Thyroid gland (tissue), 4 donors: ENCODE measurements at regions not wholly inside any gene's neighbourhood (a gene's known extent, or its start where the extent isn't known, plus 50 kb on each side); places are given as distances from the start of the nearest gene placed in this dataset.
A peak's percentile ranks its signal among the peaks of the same experiment; 100 is the strongest.

Experiments
- DNase-seq, 2 donors: peaks; one replicate each; pipeline ENCODE4 v3.0.0-alpha.2; 2019
- H3K27ac ChIP-seq, 3 donors: fragments of 200-600 bp; sonication (generic); 1 replicate in 2 of 3; 2 replicates in 1 of 3; pipeline ENCODE4 v1.5.1; 2016 to 2019; ENCODE audit warnings: mild to moderate bottlenecking in 1 of 3, moderate library complexity in 1 of 3
- H3K27me3 ChIP-seq: fragments of 200-600 bp; sonication (generic); one replicate; pipeline ENCODE4 v1.5.1; 2019
- H3K36me3 ChIP-seq, 2 donors: fragments of 200-600 bp; sonication (generic); one replicate each; pipeline ENCODE4 v1.5.1; 2016 to 2019
- H3K4me1 ChIP-seq, 2 donors: fragments of 200-600 bp; sonication (generic); one replicate each; pipeline ENCODE4 v1.5.1; 2017 to 2019
- H3K4me3 ChIP-seq, 3 donors: fragments of 200-600 bp; sonication (generic); replicated peaks in 1 of 3; 1 replicate in 2 of 3; 2 replicates in 1 of 3; pipeline ENCODE4 v1.5.1; 2016; ENCODE audit warnings: mild to moderate bottlenecking in 1 of 3
- H3K9me3 ChIP-seq: fragments of 200-600 bp; sonication (generic); one replicate; pipeline ENCODE4 v1.5.1; 2017
- CTCF ChIP-seq, 6 experiments: fragments of 200-600 bp in 3 of 6; fragments of 450-650 bp in 3 of 6; sonication (generic) in 3 of 6; IDR thresholded peaks; one replicate each; pipeline ENCODE4 v1.5.1; 2016 to 2019; ENCODE audit warnings: antibody characterized with exemption in 6 of 6, mild to moderate bottlenecking in 2 of 6, inconsistent platforms in 1 of 6, moderate library complexity in 1 of 6
- POLR2A ChIP-seq, 2 donors: fragments of 450-650 bp; IDR thresholded peaks; one replicate each; pipeline ENCODE4 v1.6.1; 2017; ENCODE audit warnings: antibody characterized with exemption in 2 of 2, mild to moderate bottlenecking in 2 of 2, moderate library complexity in 1 of 2
- WGBS, 2 donors: methylation state at CpG; one replicate each; pipeline ENCODE4 v1.1.5; 2017; 5-methylcytosine and 5-hydroxymethylcytosine counted together
- intact Hi-C: fragments of 100-400 bp; cut with DNase I; formaldehyde crosslinking; loops from one replicate; pipeline ENCODE4 v1.15.1; 2023

GRCh38 chr5:68540798-68541590 is 325.4 kb downstream of the PIK3R1 start:
- no peak for DNase-seq
- peaks cover 8 to 23% of the 10 kb centered on the region in 2 donors for H3K4me1 ChIP-seq
- 86 to 95% methylated on average over 9 of the region's 9 CpGs for WGBS, 2 donors
- intact Hi-C loops, result no loop called here
- TF ChIP-seq CTCF (IDR thresholded peaks at IDR 0.05) (no peak), POLR2A (IDR thresholded peaks at IDR 0.05) (no peak)
- no peak overlapping the region for H3K27ac ChIP-seq
- no peaks in the 10 kb centered on the region for H3K27me3 ChIP-seq
- H3K36me3 ChIP-seq, result no peaks in the 10 kb centered on the region
- no peak overlapping the region for H3K4me3 ChIP-seq
- no peaks in the 10 kb centered on the region for H3K9me3 ChIP-seq

- H3K27ac ChIP-seq, result no peak overlapping the region
- H3K4me3 ChIP-seq, result no peak overlapping the region
- H3K9me3 ChIP-seq, result no peaks in the 10 kb centered on the region
- whole genome bisulfite sequencing, 2 donors, result 79% methylated on average over 1 of the region's 1 CpG
- no peaks in the 10 kb centered on the region for H3K36me3 ChIP-seq
- peaks cover 8 to 23% of the 10 kb centered on the region in 2 donors for H3K4me1 ChIP-seq
- no peak for DNase-seq
- intact Hi-C loops, result no loop called here
- no peaks in the 10 kb centered on the region for H3K27me3 ChIP-seq
- no peak for TF ChIP-seq POLR2A (IDR thresholded peaks at IDR 0.05)
- TF ChIP-seq CTCF (IDR thresholded peaks at IDR 0.05), result no peak
Measured at GRCh38 chr5:68542207-68542606, 326.7 kb downstream of the PIK3R1 start.

- H3K4me1 ChIP-seq, result peaks cover 8 to 23% of the 10 kb centered on the region in 2 donors
- intact Hi-C loops, result no loop called here
- H3K4me3 ChIP-seq, result no peak overlapping the region
- no peaks in the 10 kb centered on the region for H3K27me3 ChIP-seq
- H3K36me3 ChIP-seq, result no peaks in the 10 kb centered on the region
- TF ChIP-seq POLR2A (IDR thresholded peaks at IDR 0.05) (peak in 1 of 2 donors; percentile 22), CTCF (IDR thresholded peaks at IDR 0.05) (no peak)
- peak; percentile 35 to 64 for DNase-seq
- 39 to 42% methylated on average over 2 of the region's 2 CpGs for WGBS, 2 donors
- H3K9me3 ChIP-seq, result no peaks in the 10 kb centered on the region
- no peak overlapping the region for H3K27ac ChIP-seq
Measured at GRCh38 chr5:68543212-68543611, 327.7 kb downstream of the PIK3R1 start.

- 89 to 92% methylated on average over 8 of the region's 8 CpGs for WGBS, 2 donors
Measured at GRCh38 chr5:68544091-68544647, 328.6 kb downstream of the PIK3R1 start.

More at GRCh38 chr5:68544091-68544647, 328.6 kb downstream of the PIK3R1 start:
- H3K36me3 ChIP-seq, result no peaks in the 10 kb centered on the region
- intact Hi-C loops, result no loop called here
- no peak for TF ChIP-seq CTCF (IDR thresholded peaks at IDR 0.05)
- TF ChIP-seq POLR2A (IDR thresholded peaks at IDR 0.05), result no peak
- no peaks in the 10 kb centered on the region for H3K27me3 ChIP-seq
- peaks cover 2 to 16% of the 10 kb centered on the region in 2 donors for H3K4me1 ChIP-seq
- H3K4me3 ChIP-seq, result no peak overlapping the region
- no peak overlapping the region for H3K27ac ChIP-seq
- no peaks in the 10 kb centered on the region for H3K9me3 ChIP-seq
- DNase-seq, result no peak
